K562 (cell line): ENCODE measurements at regions not wholly inside any gene's neighbourhood (a gene's known extent, or its start where the extent isn't known, plus 50 kb on each side); places are given as distances from the start of the nearest gene placed in this dataset.

Source experiments
- ARID1B ChIP-seq: fragments of 450-650 bp; IDR thresholded peaks from 2 replicates; pipeline ENCODE4 v1.6.1; 2016; ENCODE audit warnings: antibody characterized with exemption, mild to moderate bottlenecking, inconsistent platforms
- CEBPB ChIP-seq: fragments of 450-650 bp; IDR thresholded peaks from 2 replicates; pipeline ENCODE4 v1.6.1; 2016; ENCODE audit warnings: missing genetic modification characterization, missing compliant biosample characterization
- CHD4 ChIP-seq: fragments of 200-600 bp; sonication (generic); IDR thresholded peaks from 3 replicates; pipeline ENCODE4 v1.6.1; 2012; ENCODE audit warnings: low read depth, mild to moderate bottlenecking, mixed read lengths, low read length, inconsistent platforms; ENCODE audit not compliant: insufficient read depth, insufficient replicate concordance, poor library complexity, severe bottlenecking
- COPS2 ChIP-seq: fragments of 450-650 bp; conservative IDR thresholded peaks from 2 replicates; pipeline ENCODE4 v1.6.1; 2016; ENCODE audit warnings: mild to moderate bottlenecking, moderate library complexity
- CTCFL ChIP-seq: IDR thresholded peaks from 2 replicates; pipeline ENCODE4 v1.6.1; 2011; ENCODE audit warnings: borderline replicate concordance, low read depth, mild to moderate bottlenecking, moderate library complexity, low read length; ENCODE audit not compliant: insufficient read depth, poor library complexity, severe bottlenecking
- DLX4 ChIP-seq: fragments of 250-450 bp; sonication (Bioruptor Pico); IDR thresholded peaks from 2 replicates; pipeline ENCODE4 v1.6.1; 2021; ENCODE audit warnings: mild to moderate bottlenecking
- ERF ChIP-seq: fragments of 450-650 bp; formaldehyde crosslinking; IDR thresholded peaks from 2 replicates; pipeline ENCODE4 v1.4.0; 2020; ENCODE audit warnings: mild to moderate bottlenecking, mixed read lengths
- FOXJ2 ChIP-seq: fragments of 200-800 bp; sonication (Bioruptor generic); IDR thresholded peaks from 2 replicates; pipeline ENCODE4 v1.6.1; 2016; ENCODE audit warnings: missing genetic modification characterization, missing compliant biosample characterization
- FOXK2 ChIP-seq, 2 experiments: fragments of 450-650 bp; IDR thresholded peaks in 1 of 2; conservative IDR thresholded peaks in 1 of 2; 2 replicates each; pipeline ENCODE4 v1.6.1; 2016; ENCODE audit warnings: low read depth in 2 of 2, mild to moderate bottlenecking in 1 of 2
- MTF1 ChIP-seq: fragments of 250-450 bp; sonication (Bioruptor Pico); IDR thresholded peaks from 2 replicates; pipeline ENCODE4 v1.9.0; 2021; ENCODE audit warnings: moderate library complexity, mild to moderate bottlenecking, inconsistent platforms, borderline replicate concordance
- PURB ChIP-seq: sonication (generic); formaldehyde crosslinking; IDR thresholded peaks from 2 replicates; pipeline ENCODE4 v1.9.0; 2021; ENCODE audit warnings: low read depth, mild to moderate bottlenecking, missing genetic modification reagents
- SP1 ChIP-seq: sonication (generic); formaldehyde crosslinking; IDR thresholded peaks from 2 replicates; pipeline ENCODE4 v1.8.1; 2022; ENCODE audit warnings: mild to moderate bottlenecking, missing genetic modification reagents
- TEAD1 ChIP-seq, 2 experiments: fragments of 450-650 bp in 1 of 2; sonication (generic) in 1 of 2; formaldehyde crosslinking; IDR thresholded peaks; 2 replicates each; pipeline versions ENCODE4 v1.4.0 to v1.8.0; 2020 to 2022; ENCODE audit warnings: mild to moderate bottlenecking in 2 of 2, missing genetic modification reagents in 1 of 2
- XRCC5 ChIP-seq: fragments of 200-400 bp; formaldehyde crosslinking; IDR thresholded peaks from 2 replicates; pipeline ENCODE4 v1.6.1; 2017; ENCODE audit warnings: low read depth, mild to moderate bottlenecking, low read length
- ZKSCAN1 ChIP-seq: fragments of 150-350 bp; IDR thresholded peaks from 2 replicates; pipeline ENCODE4 v1.6.1; 2016; ENCODE audit warnings: low read depth, low read length
- ZNF12 ChIP-seq: sonication (generic); formaldehyde crosslinking; IDR thresholded peaks from 2 replicates; pipeline ENCODE4 v1.4.0; 2020; ENCODE audit warnings: mild to moderate bottlenecking, missing genetic modification reagents
- ZNF143 ChIP-seq: sonication (generic); formaldehyde crosslinking; IDR thresholded peaks from 2 replicates; pipeline ENCODE4 v1.9.0; 2022; ENCODE audit warnings: mild to moderate bottlenecking, missing genetic modification reagents
- ZNF212 ChIP-seq: fragments of 450-650 bp; formaldehyde crosslinking; IDR thresholded peaks from 2 replicates; pipeline ENCODE4 v1.4.0; 2020; ENCODE audit warnings: mild to moderate bottlenecking
- ZNF41 ChIP-seq: fragments of 250-450 bp; sonication (Bioruptor Pico); conservative IDR thresholded peaks from 2 replicates; pipeline ENCODE4 v1.4.0; 2020; ENCODE audit warnings: mild to moderate bottlenecking
- ZNF644 ChIP-seq: fragments of 200-800 bp; sonication (Bioruptor generic); IDR thresholded peaks from 2 replicates; pipeline ENCODE4 v1.6.1; 2016; ENCODE audit warnings: low read depth, missing genetic modification characterization, missing compliant biosample characterization
- ZNF655 ChIP-seq: fragments of 250-450 bp; sonication (Bioruptor Pico); IDR thresholded peaks from 2 replicates; pipeline ENCODE4 v1.5.0; 2021
- ZNF695 ChIP-seq: fragments of 450-650 bp; formaldehyde crosslinking; IDR thresholded peaks from 2 replicates; pipeline ENCODE4 v1.4.0; 2020; ENCODE audit warnings: mild to moderate bottlenecking, moderate library complexity
- ZNF740 ChIP-seq, 3 experiments: fragments of 200-800 bp in 1 of 3; sonication (Bioruptor generic) in 1 of 3; sonication (generic) in 1 of 3; formaldehyde crosslinking in 1 of 3; IDR thresholded peaks; 2 replicates each; pipeline versions ENCODE4 v1.6.1 to v1.8.0; 2016 to 2022; ENCODE audit warnings: mild to moderate bottlenecking in 2 of 3, missing compliant biosample characterization in 2 of 3, missing genetic modification characterization in 2 of 3, missing genetic modification reagents in 1 of 3

GRCh38 chr2:11967946-11968465 lies 221.6 kb downstream of the LPIN1 start (continued):
- TF ChIP-seq CTCFL (no peak), TEAD1 (CRISPR knock-in tag; IDR thresholded peaks at IDR 0.05) (peak; percentile 40 to 88; a peak in 3 of 4 replicates), SP1 (CRISPR knock-in tag) (peak; percentile 70; the same call in 1 of the 2 replicates), ZNF740 (CRISPR knock-in tag; IDR thresholded peaks at IDR 0.05) (no peak), ZNF740 (tag; IDR thresholded peaks at IDR 0.05) (no peak), MTF1 (CRISPR knock-in tag) (no peak), ZNF644 (peak; percentile 98), ZNF12 (CRISPR knock-in tag) (no peak), CEBPB (tag) (peak; percentile 66), FOXJ2 (tag) (peak; percentile 98), ZNF212 (CRISPR knock-in tag) (no peak; the same call in 1 of the 2 replicates), FOXK2 (conservative IDR thresholded peaks at IDR 0.05 in 1 of 2, IDR thresholded peaks at IDR 0.05 in 1 of 2; ENCODE audit: low read depth in 2 of 2) (peak; percentile 48 to 64; a peak in 3 of 4 replicates), ERF (CRISPR knock-in tag) (peak; percentile 86; the same call in 1 of the 2 replicates), ARID1B (peak; percentile 100), PURB (no peak), XRCC5 (peak; percentile 81), CHD4 (no peak), COPS2 (no peak), ZNF655 (no peak), ZNF143 (CRISPR knock-in tag) (no peak), ZNF695 (CRISPR knock-in tag) (no peak), DLX4 (CRISPR knock-in tag) (no peak), ZKSCAN1 (peak; percentile 66), ZNF41 (0 out of 2 replicates have a peak, but pooled peaks have one; percentile 64)
